Common myeloid progenitor, CD34-positive (primary cell): ENCODE measurements at regions not wholly inside any gene's neighbourhood (a gene's known extent, or its start where the extent isn't known, plus 50 kb on each side); places are given as distances from the start of the nearest gene placed in this dataset.

Experiments used
- CTCF ChIA-PET: fragments of 350-600 bp; sonication (Branson Sonifier 250); formaldehyde crosslinking; loops from one replicate; lab custom pipeline; 2021; ENCODE audit warnings: antibody characterized with exemption; lab: Charles Lee
- POLR2A ChIA-PET: fragments of 350-600 bp; sonication (Branson Sonifier 250); formaldehyde crosslinking; loops from one replicate; lab custom pipeline; 2021; ENCODE audit warnings: antibody characterized with exemption; lab: Charles Lee
- DNase-seq, 3 donors: peaks; one replicate each; pipeline versions ENCODE4 v3.0.0 to v3.0.0-alpha.2; 2013
- H3K27ac ChIP-seq, 2 experiments: 1 replicate in 1 of 2; 2 replicates in 1 of 2; pipeline ENCODE4 v1.7.0; 2013; ENCODE audit warnings: inconsistent platforms in 2 of 2, low read length in 2 of 2, mild to moderate bottlenecking in 2 of 2, low read depth in 1 of 2, moderate library complexity in 1 of 2; ENCODE audit not compliant: severe bottlenecking in 2 of 2, insufficient read depth in 1 of 2, poor library complexity in 1 of 2
- H3K27me3 ChIP-seq, 5 experiments: replicated peaks in 2 of 5; 1 replicate in 3 of 5; 2 replicates in 2 of 5; pipeline versions ENCODE4 v1.6.1 to v1.7.0; 2013; ENCODE audit warnings: low read length in 4 of 5, mild to moderate bottlenecking in 2 of 5, moderate library complexity in 2 of 5, inconsistent platforms in 1 of 5; ENCODE audit not compliant: insufficient read depth in 5 of 5, control insufficient read depth in 4 of 5
- H3K36me3 ChIP-seq, 4 experiments: 1 replicate in 2 of 4; 2 replicates in 2 of 4; pipeline versions ENCODE4 v1.6.1 to v1.7.0; 2013; ENCODE audit warnings: low read length in 3 of 4, control low read depth in 1 of 4, mild to moderate bottlenecking in 1 of 4; ENCODE audit not compliant: control insufficient read depth in 4 of 4, insufficient read depth in 4 of 4
- H3K4me1 ChIP-seq, 4 experiments: 1 replicate in 3 of 4; 2 replicates in 1 of 4; pipeline versions ENCODE4 v1.6.1 to v1.7.1; 2013; ENCODE audit warnings: low read length in 3 of 4, mild to moderate bottlenecking in 3 of 4, control low read depth in 1 of 4, inconsistent platforms in 1 of 4, moderate library complexity in 1 of 4; ENCODE audit not compliant: control insufficient read depth in 4 of 4, insufficient read depth in 4 of 4; ENCODE audit errors: control extremely low read depth in 1 of 4
- H3K4me3 ChIP-seq, 7 experiments: 1 replicate in 4 of 7; 2 replicates in 3 of 7; pipeline versions ENCODE4 v1.5.1 to v1.7.0; 2013; ENCODE audit warnings: mild to moderate bottlenecking in 7 of 7, low read length in 6 of 7, moderate library complexity in 6 of 7, inconsistent platforms in 2 of 7, low read depth in 2 of 7, control low read depth in 1 of 7; ENCODE audit not compliant: insufficient read depth in 4 of 7, control insufficient read depth in 1 of 7; ENCODE audit errors: extremely low read depth in 1 of 7
- H3K9me3 ChIP-seq, 5 experiments: 1 replicate in 4 of 5; 2 replicates in 1 of 5; pipeline versions ENCODE4 v1.6.1 to v1.7.1; 2013; ENCODE audit warnings: low read length in 4 of 5, mild to moderate bottlenecking in 2 of 5, inconsistent platforms in 1 of 5, low read depth in 1 of 5, moderate library complexity in 1 of 5; ENCODE audit not compliant: control insufficient read depth in 4 of 5, insufficient read depth in 2 of 5; ENCODE audit errors: control extremely low read depth in 1 of 5
- WGBS: methylation state at CpG from one replicate; pipeline ENCODE4 v1.1.5; 2013; ENCODE audit not compliant: insufficient coverage; 5-methylcytosine and 5-hydroxymethylcytosine counted together

DNA sequence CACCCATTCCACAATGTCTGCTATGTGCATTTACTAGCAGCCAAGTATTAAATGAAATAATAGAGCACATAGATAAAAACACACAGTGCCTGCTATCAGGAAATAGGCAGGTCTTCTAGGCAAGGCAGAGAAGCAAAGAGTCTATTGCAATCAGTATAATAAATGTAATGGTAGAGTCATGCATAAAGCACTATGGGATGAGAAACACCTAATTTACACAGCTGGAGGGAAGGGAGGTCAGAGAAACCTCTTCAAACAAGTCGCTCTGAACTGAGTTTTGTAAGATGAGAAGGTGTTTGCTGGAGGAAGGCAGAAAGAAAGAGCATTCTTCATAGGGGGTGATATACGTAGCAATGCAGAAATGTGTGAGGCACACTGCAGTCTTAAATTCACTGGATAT, 341.0 kb upstream of the DMAC1 start:
- H3K36me3 ChIP-seq: no peaks in the 10 kb centered on the region
- no peak overlapping the region for H3K4me3 ChIP-seq
- POLR2A ChIA-PET: no interaction called here
- no peak for DNase-seq
- 44% methylated on average over 2 of the region's 2 CpGs for whole genome bisulfite sequencing
- CTCF ChIA-PET: interaction anchor here (0.8 kb wide), 1 partner anchor 9 kb away, joined by 3 read pairs; no protein-coding TSS in a partner anchor
- no peaks in the 10 kb centered on the region for H3K9me3 ChIP-seq
- H3K4me1 ChIP-seq: no peaks in the 10 kb centered on the region
- H3K27me3 ChIP-seq: no peaks in the 10 kb centered on the region
- H3K27ac ChIP-seq: no peak overlapping the region

DNA sequence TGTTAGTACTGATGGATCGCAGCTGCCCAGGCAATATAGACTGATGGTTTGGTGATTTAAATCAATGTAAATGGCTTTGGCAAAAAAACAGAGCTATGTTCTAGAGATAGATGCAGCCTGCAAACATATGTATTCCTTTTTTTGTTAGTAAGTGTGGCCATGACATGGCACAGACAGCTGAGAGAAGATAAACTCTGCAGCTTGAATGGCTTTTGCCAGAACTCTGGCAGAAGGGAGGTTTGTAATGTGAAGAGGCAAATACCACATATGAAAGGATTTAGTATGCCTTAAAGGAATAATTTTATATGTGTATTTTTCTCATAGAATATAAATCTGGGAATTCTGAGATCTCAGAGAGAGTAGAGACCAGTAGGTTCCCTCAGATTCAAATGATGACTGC, 340.2 kb upstream of the DMAC1 start:
- CTCF ChIA-PET: no interaction called here
- no peaks in the 10 kb centered on the region for H3K9me3 ChIP-seq
- no peak for DNase-seq
- no peaks in the 10 kb centered on the region for H3K4me1 ChIP-seq
- no peaks in the 10 kb centered on the region for H3K27me3 ChIP-seq
- POLR2A ChIA-PET: no interaction called here
- H3K27ac ChIP-seq: no peak overlapping the region
- WGBS: 100% methylated on average over 1 of the region's 1 CpG
- no peak overlapping the region for H3K4me3 ChIP-seq
- no peaks in the 10 kb centered on the region for H3K36me3 ChIP-seq

DNA sequence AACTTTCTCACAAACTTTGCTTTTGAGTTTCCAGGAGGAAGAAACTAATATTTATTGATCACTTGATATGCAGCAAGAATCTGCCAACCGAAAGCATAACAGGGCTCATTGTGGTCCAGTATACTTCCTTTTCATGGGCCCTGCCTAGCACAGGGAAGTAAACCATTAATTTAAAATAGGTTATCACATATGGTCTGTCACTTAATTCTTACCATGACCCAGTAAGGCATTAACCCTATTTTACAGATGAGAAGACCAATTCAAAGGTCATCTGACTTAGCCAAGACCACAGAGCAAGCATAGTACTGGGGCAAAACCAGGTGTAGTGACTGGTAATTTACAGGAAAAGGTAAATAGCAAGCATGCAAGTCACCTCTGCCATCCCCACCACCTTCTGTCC, 336.9 kb upstream of the DMAC1 start:
- DNase-seq: no peak
- Histone ChIP-seq H3K4me3 (no peak overlapping the region), H3K4me1 (no peaks in the 10 kb centered on the region), H3K36me3 (no peaks in the 10 kb centered on the region), H3K9me3 (no peaks in the 10 kb centered on the region), H3K27ac (no peak overlapping the region), H3K27me3 (no peaks in the 10 kb centered on the region)
- ChIA-PET POLR2A (no interaction called here), CTCF (interaction anchor here (1.4 kb wide), 1 partner anchor 24 kb away, joined by 3 read pairs; no protein-coding TSS in a partner anchor)
- WGBS: no CpG with 5 or more reads among the region's 1 CpG

DNA sequence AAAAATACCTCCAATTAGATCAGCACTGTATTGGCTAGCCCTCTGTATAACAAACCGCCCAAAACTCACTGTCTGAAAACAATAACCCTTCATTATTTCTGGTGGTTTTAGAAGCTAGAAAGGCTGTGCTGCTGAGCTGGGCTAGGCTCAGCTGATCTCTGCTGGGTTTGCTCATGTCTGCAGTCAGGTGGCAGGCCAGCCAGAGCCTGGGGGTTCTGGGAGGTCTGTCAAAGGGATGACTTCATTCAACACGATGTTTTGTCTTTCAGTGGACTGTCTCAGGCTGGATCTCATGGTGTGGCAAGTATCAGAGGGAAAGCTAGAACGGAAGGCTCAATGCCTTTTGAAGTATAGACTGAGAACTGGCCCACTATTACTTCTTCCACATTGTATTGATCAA, 335.1 kb upstream of the DMAC1 start:
- POLR2A ChIA-PET: no interaction called here
- CTCF ChIA-PET: no interaction called here
- DNase-seq: no peak
- H3K27me3 ChIP-seq: no peaks in the 10 kb centered on the region
- no peak overlapping the region for H3K27ac ChIP-seq
- WGBS: 100% methylated on average over 1 of the region's 3 CpGs
- H3K4me3 ChIP-seq: no peak overlapping the region
- H3K9me3 ChIP-seq: no peaks in the 10 kb centered on the region
- H3K4me1 ChIP-seq: no peaks in the 10 kb centered on the region
- H3K36me3 ChIP-seq: no peaks in the 10 kb centered on the region

DNA sequence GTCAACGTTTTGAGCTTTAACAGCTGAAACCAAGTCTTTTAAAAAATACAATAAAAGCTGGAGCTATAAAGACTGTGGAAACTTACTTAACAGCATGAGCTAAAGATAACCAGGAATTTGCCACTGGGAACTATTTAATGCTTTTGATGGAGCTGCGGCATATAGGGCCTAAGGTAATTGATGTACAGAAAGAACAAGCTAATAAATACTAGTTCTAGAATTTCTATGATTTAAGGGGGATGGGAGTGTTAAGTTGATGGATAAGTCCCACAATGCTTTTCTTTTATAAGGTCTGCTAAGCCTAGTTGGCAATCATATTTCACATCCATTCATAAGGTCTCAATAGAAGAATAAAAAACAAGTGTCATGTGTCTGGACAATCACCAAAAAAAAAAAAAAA, 334.0 kb upstream of the DMAC1 start:
- Histone ChIP-seq H3K36me3 (no peaks in the 10 kb centered on the region), H3K9me3 (no peaks in the 10 kb centered on the region), H3K27ac (no peak overlapping the region), H3K27me3 (no peaks in the 10 kb centered on the region), H3K4me3 (no peak overlapping the region), H3K4me1 (no peaks in the 10 kb centered on the region)
- no CpG with 5 or more reads among the region's 2 CpGs for WGBS
- DNase-seq: no peak
- CTCF ChIA-PET: interaction anchor here (1.1 to 1.4 kb wide), 2 partner anchors 9 to 11 kb away, joined by 3 to 6 read pairs; no protein-coding TSS in a partner anchor
- POLR2A ChIA-PET: no interaction called here

DNA sequence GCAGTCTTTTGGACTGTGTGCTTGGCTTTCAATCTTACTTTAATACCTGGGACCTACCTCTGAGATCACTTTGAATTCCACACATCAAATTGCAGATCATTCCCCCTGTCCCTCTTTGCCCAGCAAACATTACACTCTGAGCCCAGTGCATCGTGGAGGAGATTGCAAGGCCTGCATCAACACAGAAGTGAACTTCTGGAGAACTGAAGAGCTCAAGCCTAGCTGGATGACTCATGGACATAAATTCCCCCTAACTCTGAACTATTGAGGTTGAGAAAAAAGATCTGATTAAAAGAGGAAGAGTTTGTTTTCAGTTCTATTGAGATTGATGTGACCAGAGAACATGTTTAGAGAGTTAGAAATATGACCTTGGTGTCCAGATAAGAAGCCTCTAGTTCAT, 316.0 kb upstream of the DMAC1 start:
- POLR2A ChIA-PET: no interaction called here
- peaks cover 0 to 3% (median 0%) of the 10 kb centered on the region in 4 experiments for H3K4me1 ChIP-seq
- no peak overlapping the region for H3K27ac ChIP-seq
- H3K27me3 ChIP-seq: no peaks in the 10 kb centered on the region
- H3K4me3 ChIP-seq: no peak overlapping the region
- no peaks in the 10 kb centered on the region for H3K36me3 ChIP-seq
- no peaks in the 10 kb centered on the region for H3K9me3 ChIP-seq
- CTCF ChIA-PET: no interaction called here
- peak in 2 of 3 donors; percentile 31 to 46 for DNase-seq
- whole genome bisulfite sequencing: no CpG with 5 or more reads among the region's 1 CpG

DNA sequence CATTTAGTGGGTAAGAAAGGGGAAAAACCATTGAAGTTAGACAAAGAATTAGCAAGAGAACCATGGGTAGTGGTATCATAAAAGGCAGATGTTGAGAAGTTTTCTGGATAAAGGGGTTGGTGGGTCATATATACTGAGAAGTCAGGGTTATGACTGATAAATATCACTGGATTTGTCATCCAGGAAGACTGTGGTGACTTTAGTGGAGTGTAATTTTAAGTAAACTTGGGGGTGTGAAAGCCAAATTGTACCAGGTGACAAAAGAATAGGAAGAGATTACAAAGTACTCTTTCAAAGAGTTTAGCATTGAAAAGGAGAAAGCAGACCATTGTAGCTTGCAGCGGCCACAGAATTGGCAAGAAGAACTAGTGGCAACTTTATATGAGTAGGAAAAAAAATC, 315.2 kb upstream of the DMAC1 start:
- H3K36me3 ChIP-seq: no peaks in the 10 kb centered on the region
- no peak overlapping the region for H3K27ac ChIP-seq
- POLR2A ChIA-PET: no interaction called here
- H3K27me3 ChIP-seq: no peaks in the 10 kb centered on the region
- WGBS: no CpG with 5 or more reads among the region's 1 CpG
- CTCF ChIA-PET: no interaction called here
- no peak overlapping the region for H3K4me3 ChIP-seq
- H3K4me1 ChIP-seq: peaks cover 0 to 3% (median 0%) of the 10 kb centered on the region in 4 experiments
- H3K9me3 ChIP-seq: no peaks in the 10 kb centered on the region
- DNase-seq: no peak
